ENCODE measurements at regions not wholly inside any gene's neighbourhood (a gene's known extent, or its start where the extent isn't known, plus 50 kb on each side); places are given as distances from the start of the nearest gene placed in this dataset.

DNA sequence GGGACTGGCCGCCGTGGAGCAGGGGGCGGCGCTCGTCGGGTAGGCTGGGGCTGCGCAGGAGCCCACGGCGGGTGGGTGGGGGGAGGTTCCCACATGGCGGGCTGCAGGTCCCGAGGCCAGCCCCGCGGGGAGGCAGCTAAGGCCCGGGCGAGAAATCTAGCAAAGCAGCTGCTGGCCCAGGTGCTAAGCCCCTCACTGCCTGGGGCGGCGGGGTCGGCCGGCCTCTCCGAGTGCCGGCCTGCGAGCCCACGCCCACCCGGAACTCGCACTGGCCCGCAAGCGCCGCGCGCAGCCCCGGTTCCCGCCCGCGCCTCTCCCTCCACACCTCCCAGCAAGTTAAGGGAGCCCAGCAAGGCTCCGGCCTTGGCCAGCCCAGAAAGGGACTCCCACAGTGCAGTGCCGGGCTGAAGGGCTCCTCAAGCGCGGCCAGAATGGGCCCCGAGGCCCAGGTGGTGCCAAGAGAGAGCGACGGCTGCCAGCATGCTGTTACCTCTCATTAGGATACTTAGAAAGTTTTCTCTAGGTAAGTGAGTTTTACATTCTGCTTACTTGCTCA is 1463.5 kb upstream of the MIR17HG start:
- TF ChIP-seq EZH2phosphoT487 (IDR thresholded peaks at IDR 0.05; ENCODE audit: borderline replicate concordance) = no peak
- TF ChIP-seq, protein P1, sequence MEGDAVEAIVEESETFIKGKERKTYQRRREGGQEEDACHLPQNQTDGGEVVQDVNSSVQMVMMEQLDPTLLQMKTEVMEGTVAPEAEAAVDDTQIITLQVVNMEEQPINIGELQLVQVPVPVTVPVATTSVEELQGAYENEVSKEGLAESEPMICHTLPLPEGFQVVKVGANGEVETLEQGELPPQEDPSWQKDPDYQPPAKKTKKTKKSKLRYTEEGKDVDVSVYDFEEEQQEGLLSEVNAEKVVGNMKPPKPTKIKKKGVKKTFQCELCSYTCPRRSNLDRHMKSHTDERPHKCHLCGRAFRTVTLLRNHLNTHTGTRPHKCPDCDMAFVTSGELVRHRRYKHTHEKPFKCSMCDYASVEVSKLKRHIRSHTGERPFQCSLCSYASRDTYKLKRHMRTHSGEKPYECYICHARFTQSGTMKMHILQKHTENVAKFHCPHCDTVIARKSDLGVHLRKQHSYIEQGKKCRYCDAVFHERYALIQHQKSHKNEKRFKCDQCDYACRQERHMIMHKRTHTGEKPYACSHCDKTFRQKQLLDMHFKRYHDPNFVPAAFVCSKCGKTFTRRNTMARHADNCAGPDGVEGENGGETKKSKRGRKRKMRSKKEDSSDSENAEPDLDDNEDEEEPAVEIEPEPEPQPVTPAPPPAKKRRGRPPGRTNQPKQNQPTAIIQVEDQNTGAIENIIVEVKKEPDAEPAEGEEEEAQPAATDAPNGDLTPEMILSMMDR (IDR thresholded peaks at IDR 0.05 in 2 of 3, conservative IDR thresholded peaks at IDR 0.05 in 1 of 3; ENCODE audit: borderline replicate concordance in 1 of 3, insufficient read depth in 1 of 3, low read depth in 2 of 3, low read length in 2 of 3) = no peak
- no peak for TF ChIP-seq REST (IDR thresholded peaks at IDR 0.05; ENCODE audit: low read depth)

Measured in HCT116 (cell line).